ENCODE measurements at regions not wholly inside any gene's neighbourhood (a gene's known extent, or its start where the extent isn't known, plus 50 kb on each side); places are given as distances from the start of the nearest gene placed in this dataset.
A peak's percentile ranks its signal among the peaks of the same experiment; 100 is the strongest.

GRCh38 chr2:57880446-57880845 is 166.2 kb upstream of the VRK2 start:
- Histone ChIP-seq H3K9me2 (replicated peaks; ENCODE audit: low read length) (no peaks in the 10 kb centered on the region), H3K27ac (ENCODE audit: low read length) (peak overlapping the region; percentile 97), H2AFZ (ENCODE audit: low read length) (peak overlapping the region; percentile 29; the same call in 1 of the 2 replicates), H3K36me3 (ENCODE audit: low read depth, low read length) (0 out of 2 replicates have a peak, but pooled peaks cover 4% of the 10 kb centered on the region), H3K4me1 (ENCODE audit: insufficient read depth, low read length) (peaks cover 88% of the 10 kb centered on the region), H3K9me3 (ENCODE audit: low read length) (no peaks in the 10 kb centered on the region), H3K27me3 (ENCODE audit: low read length) (no peaks in the 10 kb centered on the region), H4K20me1 (ENCODE audit: low read length) (no peaks in the 10 kb centered on the region), H3K4me2 (ENCODE audit: low read length) (no peak overlapping the region; the same call in 1 of the 2 replicates), H3K9ac (ENCODE audit: low read length) (no peak overlapping the region; the same call in 1 of the 2 replicates), H3F3A (ENCODE audit: low read length, unreplicated experiment) (peaks cover 12% of the 10 kb centered on the region), H3K4me3 (ENCODE audit: low read length) (no peak overlapping the region), H3K79me2 (ENCODE audit: low read length) (no peaks in the 10 kb centered on the region)
- ChIA-PET CTCF (no interaction called here), POLR2A (ENCODE audit: unreplicated experiment) (no interaction called here)
- no peak for TF ChIP-seq EZH2 (IDR thresholded peaks at IDR 0.05; ENCODE audit: low read length, unreplicated experiment)
- TF ChIP-seq CTCF (conservative IDR thresholded peaks at IDR 0.05; ENCODE audit: low read depth, low read length): no peak
- TF ChIP-seq EZH2phosphoT487 (IDR thresholded peaks at IDR 0.05; ENCODE audit: borderline replicate concordance, low read length): no peak
- ATAC-seq (no peak), DNase-seq (no peak)
- no TSS peak for BruUV-seq (replicated peaks)
- intact Hi-C loops (cut with micrococcal nuclease): no loop called here

DNA sequence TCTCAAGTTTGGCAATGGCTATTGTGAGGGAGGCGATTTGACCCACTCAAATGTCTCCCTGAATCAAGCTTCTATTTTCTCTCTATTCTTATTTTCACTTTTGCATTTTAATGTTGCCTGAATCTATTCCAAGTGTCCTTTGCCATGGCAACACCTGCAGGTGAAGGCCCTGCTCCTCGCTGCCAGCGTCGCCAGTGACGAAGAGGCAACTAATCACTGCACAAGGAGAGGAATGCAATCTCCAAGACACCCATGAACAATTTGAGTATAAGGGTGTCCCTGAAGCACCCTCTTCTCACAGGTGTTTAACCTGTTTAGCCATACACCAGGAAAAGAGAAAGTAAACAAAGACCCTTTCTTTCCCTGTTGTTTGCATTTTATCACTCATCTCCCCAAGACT is 165.6 kb upstream of the VRK2 start:
- Histone ChIP-seq H3K27me3 (ENCODE audit: low read length) (no peaks in the 10 kb centered on the region), H3K4me1 (ENCODE audit: insufficient read depth, low read length) (peaks cover 90% of the 10 kb centered on the region), H3K4me2 (ENCODE audit: low read length) (peak overlapping the region; percentile 79), H3K27ac (ENCODE audit: low read length) (peak overlapping the region; percentile 97), H3K36me3 (ENCODE audit: low read depth, low read length) (0 out of 2 replicates have a peak, but pooled peaks cover 4% of the 10 kb centered on the region), H3K9ac (ENCODE audit: low read length) (peak overlapping the region; percentile 78), H4K20me1 (ENCODE audit: low read length) (no peaks in the 10 kb centered on the region), H3K79me2 (ENCODE audit: low read length) (no peaks in the 10 kb centered on the region), H3K4me3 (ENCODE audit: low read length) (peak overlapping the region; percentile 30; the same call in 1 of the 2 replicates), H3K9me2 (replicated peaks; ENCODE audit: low read length) (no peaks in the 10 kb centered on the region), H3F3A (ENCODE audit: low read length, unreplicated experiment) (peaks cover 12% of the 10 kb centered on the region), H2AFZ (ENCODE audit: low read length) (no peak overlapping the region), H3K9me3 (ENCODE audit: low read length) (no peaks in the 10 kb centered on the region)
- ATAC-seq (no peak), DNase-seq (peak; percentile 23)
- CTCF ChIA-PET: no interaction called here
- POLR2A ChIA-PET (ENCODE audit: unreplicated experiment): no interaction called here
- no TSS peak for BruUV-seq (replicated peaks)
- intact Hi-C loops (cut with micrococcal nuclease): no loop called here
- TF ChIP-seq CTCF (conservative IDR thresholded peaks at IDR 0.05; ENCODE audit: low read depth, low read length): no peak
- TF ChIP-seq EZH2 (IDR thresholded peaks at IDR 0.05; ENCODE audit: low read length, unreplicated experiment): no peak
- no peak for TF ChIP-seq EZH2phosphoT487 (IDR thresholded peaks at IDR 0.05; ENCODE audit: borderline replicate concordance, low read length)
